HFF-Myc (cell line): ENCODE measurements at regions not wholly inside any gene's neighbourhood (a gene's known extent, or its start where the extent isn't known, plus 50 kb on each side); places are given as distances from the start of the nearest gene placed in this dataset.

Experiments used
- DNase-seq: peaks from one replicate; pipeline ENCODE4 v3.0.0-alpha.2; 2011; ENCODE audit warnings: low read depth; ENCODE audit errors: extremely low read depth
- H3K4me3 ChIP-seq: replicated peaks from 2 replicates; pipeline ENCODE4 v1.5.1; 2011; ENCODE audit warnings: low read depth, mild to moderate bottlenecking, control low read depth, low read length
- TF ChIP-seq, protein P1 (sequence below): IDR thresholded peaks from 2 replicates; pipeline ENCODE4 v1.5.1; 2012; ENCODE audit warnings: mild to moderate bottlenecking, low read depth, low read length, control low read depth; ENCODE audit errors: missing control alignments

DNA sequence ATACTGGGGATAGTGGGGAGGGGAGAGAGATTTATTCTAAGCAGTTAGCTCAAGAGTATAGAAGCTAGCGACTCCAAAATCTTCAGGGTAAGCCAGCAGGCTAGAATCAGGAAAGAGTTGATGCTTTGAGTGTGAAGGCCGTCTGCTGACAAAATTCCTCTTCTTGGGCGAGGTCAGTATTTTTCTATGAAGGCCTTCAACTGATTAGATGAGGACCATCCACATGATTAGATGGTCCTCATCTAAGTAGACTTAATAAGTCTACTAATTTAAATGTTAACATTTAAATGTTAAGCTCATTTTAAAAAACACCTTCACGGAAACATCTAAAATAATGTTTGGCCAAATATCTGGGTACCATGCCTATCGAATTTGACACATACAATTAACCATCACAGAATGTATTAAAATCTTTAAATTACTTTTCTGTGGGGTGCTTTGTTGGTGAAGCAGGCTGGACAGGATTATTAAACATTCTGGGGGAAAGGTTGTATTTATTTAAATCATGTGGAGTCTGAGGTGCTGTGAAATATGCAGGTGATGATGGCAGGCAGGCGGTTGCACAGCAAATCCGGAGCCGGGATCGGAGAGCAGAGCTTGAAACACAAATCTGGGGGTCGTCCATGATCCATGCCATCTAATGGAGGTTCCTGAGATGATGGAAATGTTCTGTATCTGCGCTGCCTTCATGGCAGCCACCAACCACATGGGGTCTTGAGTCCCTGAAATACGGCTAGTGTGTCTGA, 49.8 kb upstream of the ADORA2B start:
- DNase-seq, result no peak
- TF ChIP-seq, protein P1, sequence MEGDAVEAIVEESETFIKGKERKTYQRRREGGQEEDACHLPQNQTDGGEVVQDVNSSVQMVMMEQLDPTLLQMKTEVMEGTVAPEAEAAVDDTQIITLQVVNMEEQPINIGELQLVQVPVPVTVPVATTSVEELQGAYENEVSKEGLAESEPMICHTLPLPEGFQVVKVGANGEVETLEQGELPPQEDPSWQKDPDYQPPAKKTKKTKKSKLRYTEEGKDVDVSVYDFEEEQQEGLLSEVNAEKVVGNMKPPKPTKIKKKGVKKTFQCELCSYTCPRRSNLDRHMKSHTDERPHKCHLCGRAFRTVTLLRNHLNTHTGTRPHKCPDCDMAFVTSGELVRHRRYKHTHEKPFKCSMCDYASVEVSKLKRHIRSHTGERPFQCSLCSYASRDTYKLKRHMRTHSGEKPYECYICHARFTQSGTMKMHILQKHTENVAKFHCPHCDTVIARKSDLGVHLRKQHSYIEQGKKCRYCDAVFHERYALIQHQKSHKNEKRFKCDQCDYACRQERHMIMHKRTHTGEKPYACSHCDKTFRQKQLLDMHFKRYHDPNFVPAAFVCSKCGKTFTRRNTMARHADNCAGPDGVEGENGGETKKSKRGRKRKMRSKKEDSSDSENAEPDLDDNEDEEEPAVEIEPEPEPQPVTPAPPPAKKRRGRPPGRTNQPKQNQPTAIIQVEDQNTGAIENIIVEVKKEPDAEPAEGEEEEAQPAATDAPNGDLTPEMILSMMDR, result no peak
- no peak overlapping the region for H3K4me3 ChIP-seq
